HG02981 (cell line): ENCODE measurements at regions not wholly inside any gene's neighbourhood (a gene's known extent, or its start where the extent isn't known, plus 50 kb on each side); places are given as distances from the start of the nearest gene placed in this dataset.

ENCODE experiments used
- ATAC-seq: cut with Tn5 transposase; IDR thresholded peaks from one replicate; pipeline ENCODE4 v1.9.1; 2021; ENCODE audit warnings: mild to moderate bottlenecking, moderate library complexity; ENCODE audit not compliant: unreplicated experiment

- no peak for ATAC-seq
Measured at GRCh38 chr13:44117816-44118215, 238.1 kb downstream of the LACC1 start.

- no peak for ATAC-seq
Measured at GRCh38 chr13:44118881-44119280, 239.2 kb downstream of the LACC1 start.

GRCh38 chr13:44120043-44120442 lies 240.3 kb downstream of the LACC1 start:
- no peak for ATAC-seq

- no peak for ATAC-seq
Measured at GRCh38 chr13:44120849-44121755, 241.4 kb downstream of the LACC1 start.

GRCh38 chr13:44124352-44124751 lies 244.6 kb downstream of the LACC1 start:
- no peak for ATAC-seq

- no peak for ATAC-seq
Measured at GRCh38 chr13:44125943-44126469, 246.3 kb downstream of the LACC1 start.

GRCh38 chr13:44128552-44129001 lies 245.0 kb upstream of the SERP2 start:
- no peak for ATAC-seq

- no peak for ATAC-seq
Measured at GRCh38 chr13:44129418-44129817, 244.2 kb upstream of the SERP2 start.

GRCh38 chr13:44131069-44131614 lies 242.5 kb upstream of the SERP2 start:
- no peak for ATAC-seq

GRCh38 chr13:44132710-44133109 lies 240.9 kb upstream of the SERP2 start:
- no peak for ATAC-seq

- ATAC-seq, result no peak
Measured at GRCh38 chr13:44133626-44134025, 240.0 kb upstream of the SERP2 start.

GRCh38 chr13:44135566-44135965 lies 238.1 kb upstream of the SERP2 start:
- no peak for ATAC-seq

- ATAC-seq, result no peak
Measured at GRCh38 chr13:44136696-44137268, 236.8 kb upstream of the SERP2 start.

- ATAC-seq, result no peak
Measured at GRCh38 chr13:44137466-44137865, 236.2 kb upstream of the SERP2 start.

GRCh38 chr13:44140146-44140545 lies 233.5 kb upstream of the SERP2 start:
- no peak for ATAC-seq

- ATAC-seq, result no peak
Measured at GRCh38 chr13:44140888-44141724, 232.5 kb upstream of the SERP2 start.

- peak; percentile 100 for ATAC-seq
Measured at GRCh38 chr13:44141725-44142539, 231.7 kb upstream of the SERP2 start.

- ATAC-seq, result no peak
Measured at GRCh38 chr13:44142540-44142867, 231.1 kb upstream of the SERP2 start.

GRCh38 chr13:44142941-44143665 lies 230.5 kb upstream of the SERP2 start:
- no peak for ATAC-seq

GRCh38 chr13:44146138-44146537 lies 227.5 kb upstream of the SERP2 start:
- no peak for ATAC-seq
